HUDEP-2 (cell line): ENCODE measurements at regions not wholly inside any gene's neighbourhood (a gene's known extent, or its start where the extent isn't known, plus 50 kb on each side); places are given as distances from the start of the nearest gene placed in this dataset.

Experiments used
- DNase-seq, 76 experiments: peaks; one replicate each; lab custom pipeline; 2025; ENCODE audit not compliant: unreplicated experiment in 76 of 76; lab: John Stamatoyannopoulos, UW

DNA sequence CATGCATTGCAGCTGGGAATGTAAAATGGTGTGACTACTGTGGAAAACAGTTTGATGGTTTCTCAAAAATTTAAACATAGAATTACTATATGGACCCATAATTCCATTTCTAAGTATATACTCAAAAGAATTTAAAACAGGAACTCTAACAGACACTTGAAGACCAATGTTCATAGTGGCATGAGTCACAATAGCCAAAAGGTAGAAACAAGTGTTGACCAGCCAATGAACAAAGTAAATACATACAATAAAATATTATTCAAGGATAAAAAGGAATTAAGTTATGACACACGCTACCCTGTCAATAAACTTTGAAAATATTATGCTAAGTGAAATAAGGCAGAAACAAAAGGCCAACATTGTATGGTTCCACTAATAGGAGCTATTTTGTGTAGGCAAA, 357.4 kb upstream of the IL12A start:
- DNase-seq = no peak

DNA sequence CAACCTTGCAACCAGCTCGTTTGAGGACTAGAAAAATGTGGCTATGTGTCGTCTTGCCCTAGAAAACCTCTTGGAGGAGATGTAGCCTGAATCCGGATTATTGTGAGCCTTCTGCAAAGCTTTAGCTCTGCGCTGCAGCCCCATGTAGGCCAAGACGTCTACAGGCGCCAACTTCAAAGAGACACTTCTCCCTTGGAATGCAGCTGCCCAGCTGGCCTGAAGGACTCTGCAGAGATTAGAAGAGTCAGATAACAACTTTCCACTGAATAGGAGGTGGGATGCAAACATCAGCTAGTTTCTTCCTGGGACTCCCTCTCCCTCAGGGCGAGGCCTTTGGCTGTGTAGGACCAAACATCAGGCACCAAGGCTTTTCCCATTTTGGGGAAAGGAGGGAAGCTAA, 356.5 kb upstream of the IL12A start:
- DNase-seq = no peak

DNA sequence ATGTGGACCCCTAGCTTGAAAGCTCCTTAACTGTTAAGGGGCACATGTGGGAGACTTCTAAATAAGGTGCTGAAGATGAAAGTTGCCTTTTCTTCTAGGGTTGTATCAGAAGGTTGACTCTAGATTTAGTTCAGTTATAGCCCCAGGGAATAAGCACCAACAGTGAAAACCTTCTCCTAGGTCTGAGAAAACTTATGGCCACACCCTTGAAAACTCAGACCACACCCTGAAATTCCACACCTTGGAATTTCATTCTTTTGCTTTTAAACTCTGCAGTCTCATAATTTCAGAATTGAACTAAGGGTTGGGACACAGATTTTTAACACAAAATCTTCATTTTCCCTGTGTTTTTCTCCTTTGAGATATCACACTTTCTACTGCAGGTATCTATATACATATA, 355.8 kb upstream of the IL12A start:
- DNase-seq = no peak

DNA sequence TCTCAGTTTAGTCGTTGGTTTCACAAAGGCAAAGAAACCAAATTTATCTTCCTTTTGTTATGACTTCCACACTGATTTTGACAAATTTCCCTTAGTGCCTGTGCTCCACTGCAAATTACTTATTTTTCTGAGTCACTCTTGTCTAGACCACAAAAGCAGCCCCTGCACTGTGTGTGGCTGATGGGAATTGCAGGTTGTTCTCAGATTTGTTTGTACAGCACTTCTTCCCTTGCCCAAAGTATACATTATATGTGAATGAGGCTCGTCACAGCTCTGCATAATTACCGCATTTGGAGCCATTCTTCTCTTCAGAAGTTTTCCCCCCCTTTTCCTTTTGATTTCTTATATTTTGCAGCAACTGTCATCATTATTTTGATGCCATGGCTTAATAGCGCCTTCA, 354.2 kb upstream of the IL12A start:
- DNase-seq = no peak

DNA sequence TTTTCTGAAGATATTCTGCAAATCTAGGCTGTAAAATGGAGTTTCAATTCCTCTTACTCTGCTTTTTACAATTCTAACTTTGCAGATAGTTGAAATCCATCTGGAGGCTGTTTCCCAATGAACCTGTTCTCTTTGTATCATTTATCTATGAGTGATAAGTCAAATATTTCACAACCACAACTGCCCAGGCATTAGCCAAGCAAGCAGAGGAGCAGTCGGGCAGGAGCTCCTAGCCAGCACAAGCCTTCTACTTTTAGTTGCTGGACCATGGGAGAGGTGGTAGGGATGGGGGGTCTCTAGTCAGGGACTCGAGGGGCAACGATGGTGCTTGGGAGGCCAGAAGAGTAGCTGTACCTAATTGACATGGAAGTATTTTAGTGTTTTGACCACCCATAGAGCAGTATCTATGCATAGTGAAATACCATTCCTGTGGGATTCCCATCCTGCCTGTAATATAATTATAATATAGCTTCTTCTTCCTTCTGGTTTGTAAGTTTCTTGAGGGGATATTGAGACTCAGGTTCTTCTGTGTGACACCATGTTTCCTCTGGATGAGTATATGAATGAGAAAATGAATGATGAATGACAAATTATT, 353.5 kb upstream of the IL12A start:
- no peak for DNase-seq

DNA sequence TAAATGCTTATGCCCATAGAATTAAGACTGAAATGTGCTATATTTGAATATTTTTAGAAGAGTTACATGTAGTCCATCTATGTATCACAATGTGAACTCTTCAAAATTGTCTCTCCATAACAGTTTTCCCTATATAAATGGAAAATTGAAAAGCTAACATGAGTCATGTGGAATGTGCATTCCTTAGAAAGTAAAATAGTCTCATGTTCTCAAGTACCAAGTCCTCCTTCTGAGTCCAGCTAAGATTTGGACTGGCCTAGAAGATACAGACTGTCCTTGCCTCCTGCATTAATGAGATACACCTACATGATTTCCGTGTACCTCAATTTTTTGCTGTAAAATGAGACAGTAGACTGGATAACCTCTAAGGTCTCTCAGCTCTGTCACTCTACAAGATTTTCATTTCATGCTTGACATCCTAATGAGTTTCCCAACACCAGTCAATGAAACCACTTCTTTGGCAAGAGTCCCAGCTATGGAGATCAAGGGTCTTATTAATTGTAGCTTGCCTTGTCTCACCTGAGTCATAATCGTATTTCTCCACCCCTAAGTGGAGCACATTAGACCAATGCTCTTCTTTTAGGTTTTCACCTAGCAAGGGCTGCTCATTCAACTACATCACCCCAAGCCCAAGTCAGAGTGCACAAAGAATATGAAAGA, 350.6 kb upstream of the IL12A start:
- DNase-seq = no peak

DNA sequence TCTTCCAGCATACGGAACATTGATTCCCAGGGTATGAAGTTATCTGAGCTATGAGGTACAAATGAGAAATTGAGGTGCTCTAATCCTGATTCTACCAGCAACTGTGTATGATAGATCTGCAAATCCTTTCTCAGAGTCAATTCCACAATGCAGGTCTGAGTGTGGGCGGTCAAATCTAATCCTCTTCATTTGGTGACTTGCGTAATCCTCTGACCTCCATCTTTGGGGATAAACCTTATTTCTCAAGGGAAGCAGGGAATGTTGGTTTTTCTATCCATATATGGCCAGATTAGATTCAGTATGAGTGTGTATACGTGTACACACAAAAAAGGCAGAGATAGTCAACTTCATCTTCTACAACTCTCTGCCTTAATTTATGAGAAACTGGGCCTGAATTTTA, 348.4 kb upstream of the IL12A start:
- no peak for DNase-seq

DNA sequence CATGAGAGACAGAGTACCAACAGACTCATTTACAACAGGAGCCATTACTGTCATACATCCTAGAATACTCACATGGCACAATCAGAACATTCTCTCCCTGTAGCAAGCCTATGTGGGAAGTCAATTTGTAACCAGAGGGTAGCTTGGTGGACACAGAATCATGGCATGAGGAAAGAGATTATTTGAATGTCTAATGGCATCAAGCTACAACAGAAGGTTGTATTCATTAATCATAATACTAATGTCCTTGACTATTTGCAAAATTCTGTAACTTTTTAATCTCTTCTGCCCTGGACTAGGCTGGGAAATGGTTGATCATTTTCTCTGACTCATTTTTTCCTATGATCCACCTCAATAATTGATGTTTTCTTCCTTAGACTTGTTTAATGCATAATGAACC, 345.2 kb upstream of the IL12A start:
- DNase-seq = no peak

DNA sequence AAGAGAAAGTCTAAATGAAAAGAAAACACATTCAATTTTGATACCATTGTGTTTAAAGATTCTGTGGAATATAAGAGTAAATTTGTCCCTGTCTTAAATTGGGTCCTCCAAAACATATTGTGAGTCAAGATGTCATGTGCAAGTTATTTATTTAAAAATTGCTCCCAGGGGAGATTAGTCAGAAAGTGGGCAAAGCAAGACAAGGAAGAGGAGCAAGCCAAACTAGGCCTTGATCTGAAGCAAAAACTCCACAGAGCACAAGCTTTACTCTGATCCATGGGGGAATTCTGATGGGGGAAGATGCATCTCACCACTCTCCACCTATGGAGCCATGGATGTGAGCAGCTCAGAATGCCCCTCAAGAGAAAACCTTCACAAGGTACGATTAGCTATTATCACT, 342.8 kb upstream of the IL12A start:
- DNase-seq = no peak

DNA sequence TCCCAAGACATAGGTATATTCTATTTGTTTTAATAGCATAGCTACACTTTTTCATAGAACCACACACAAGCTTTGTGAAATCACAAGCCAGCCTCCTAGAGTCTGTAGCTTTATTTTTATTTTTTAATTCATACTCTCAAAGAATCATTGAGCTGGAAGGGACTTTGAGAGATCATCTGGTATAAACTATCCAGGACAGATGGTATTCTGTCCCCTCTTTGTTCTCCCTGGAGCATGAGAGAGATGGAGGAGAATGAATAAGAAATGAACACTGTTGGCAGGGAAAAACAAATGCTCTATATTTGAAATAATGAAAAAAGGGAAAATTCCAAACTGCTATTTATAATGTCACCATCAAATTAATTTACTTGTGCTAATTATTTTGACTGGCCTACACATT, 338.7 kb upstream of the IL12A start:
- no peak for DNase-seq

DNA sequence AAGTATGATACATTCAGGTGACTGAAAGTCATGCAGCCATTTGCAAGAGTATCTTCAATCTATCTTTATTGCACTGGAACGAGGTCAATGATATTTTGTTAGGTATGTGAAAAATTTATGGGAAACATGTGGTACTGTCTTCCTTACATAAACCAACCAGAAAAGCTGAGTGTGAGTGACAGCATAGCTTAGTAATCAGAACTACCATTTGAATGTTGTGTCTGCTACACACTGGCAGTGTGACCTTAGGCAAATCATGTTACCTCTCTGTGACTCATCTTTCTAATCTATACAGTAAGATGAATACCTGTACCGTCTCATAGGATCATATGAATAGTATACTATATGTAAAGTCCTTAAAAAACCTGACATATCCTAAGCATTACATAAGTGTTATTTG, 337.9 kb upstream of the IL12A start:
- no peak for DNase-seq

DNA sequence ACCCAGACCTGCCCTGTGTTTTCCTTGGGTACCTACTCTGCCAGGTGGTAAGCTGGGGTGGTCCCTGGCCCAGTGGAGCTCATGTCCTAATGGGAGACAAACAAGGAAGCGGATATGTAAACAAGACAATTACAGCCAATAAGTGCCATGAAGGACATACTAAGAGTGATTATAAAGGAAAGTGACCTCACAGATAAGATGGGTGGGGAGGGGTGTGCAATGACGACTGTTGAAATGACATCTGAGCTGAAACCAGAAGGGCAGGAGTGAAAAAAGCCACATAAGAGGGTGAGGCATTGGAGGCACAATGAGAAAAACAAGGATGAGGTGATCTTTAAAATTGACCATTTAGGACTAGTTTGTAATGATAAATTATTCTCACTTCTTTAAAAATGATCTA, 336.2 kb upstream of the IL12A start:
- DNase-seq = peak in 4 of 76 experiments; percentile 3 to 13 (median 6)

DNA sequence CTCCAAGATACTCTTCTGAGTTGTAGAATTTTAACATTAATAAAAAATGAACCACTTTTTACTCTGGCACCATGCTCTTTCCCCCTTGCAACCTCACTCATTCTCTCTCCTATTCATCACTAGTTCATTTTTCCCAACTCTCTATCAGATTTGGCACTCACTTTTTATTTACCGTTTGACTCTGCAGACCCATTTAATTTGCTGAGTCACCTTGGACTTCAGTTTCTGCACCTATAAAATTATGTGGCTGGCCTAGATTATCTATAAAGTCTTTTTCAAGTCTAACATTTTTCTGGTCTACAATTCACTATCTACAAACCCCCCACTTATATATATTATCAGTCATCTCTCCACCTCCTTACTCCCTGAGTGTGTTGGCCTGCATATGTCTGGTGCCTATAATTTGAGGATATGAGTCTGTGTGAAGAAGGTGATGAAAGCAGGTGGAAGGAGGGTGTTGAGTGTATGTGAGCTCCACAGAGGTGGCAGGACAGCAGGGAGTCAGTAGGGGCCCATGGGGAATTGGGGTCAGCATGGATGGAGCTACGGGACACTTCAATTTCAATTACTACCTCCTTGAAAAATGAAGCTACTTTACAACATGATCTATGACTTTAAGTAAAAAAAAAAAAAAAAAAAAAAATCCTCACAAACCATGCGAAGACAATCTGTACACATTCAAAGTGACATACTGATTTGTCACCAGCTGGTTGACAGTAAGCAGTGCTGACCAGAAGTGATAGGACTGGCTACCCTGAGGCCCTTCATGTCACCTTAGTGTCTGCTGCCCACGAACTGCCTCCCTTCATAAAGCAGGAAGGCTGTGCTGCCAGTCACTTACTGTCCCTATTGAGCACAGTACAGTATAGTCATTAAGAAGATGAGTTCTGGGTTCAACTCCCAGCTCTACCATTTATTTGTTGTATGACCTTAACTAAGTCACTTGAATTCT, 334.2 kb upstream of the IL12A start:
- DNase-seq = no peak

DNA sequence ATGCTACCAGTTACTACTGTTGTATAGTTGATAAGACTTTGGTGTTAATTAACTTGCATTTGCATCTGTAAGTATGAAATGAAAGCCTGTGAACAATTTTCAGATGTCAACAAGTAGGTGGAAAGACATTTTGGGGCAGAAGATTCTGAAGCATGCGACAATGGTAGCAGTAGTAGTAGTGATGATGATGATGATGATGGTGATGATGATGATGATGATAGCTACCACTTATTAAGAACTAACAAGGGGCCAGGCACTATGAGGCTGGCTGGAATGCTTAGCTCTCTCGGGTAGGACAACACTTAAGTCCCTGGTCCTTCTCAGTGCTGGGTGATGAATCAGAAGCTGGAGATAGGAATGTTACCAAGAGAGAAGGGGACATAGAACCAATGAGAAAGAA, 333.4 kb upstream of the IL12A start:
- no peak for DNase-seq

DNA sequence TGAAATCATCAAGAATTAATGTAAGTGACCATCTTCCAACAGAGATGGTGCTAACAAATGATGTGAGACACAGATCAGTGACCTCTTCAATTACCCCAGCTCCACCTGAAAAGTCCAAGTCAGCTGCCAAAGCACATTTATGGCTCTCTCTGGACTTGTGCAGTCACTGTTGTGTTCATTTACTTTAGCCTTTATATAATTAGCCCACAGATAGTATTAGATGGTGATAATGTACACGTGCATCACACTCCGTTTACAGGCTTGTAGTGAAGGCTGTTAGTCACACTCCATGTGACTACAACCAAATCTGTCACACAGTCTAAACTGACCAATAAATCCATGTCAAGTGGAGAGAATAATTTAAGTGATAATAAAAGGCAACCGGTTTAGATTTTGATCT, 331.5 kb upstream of the IL12A start:
- DNase-seq = no peak

DNA sequence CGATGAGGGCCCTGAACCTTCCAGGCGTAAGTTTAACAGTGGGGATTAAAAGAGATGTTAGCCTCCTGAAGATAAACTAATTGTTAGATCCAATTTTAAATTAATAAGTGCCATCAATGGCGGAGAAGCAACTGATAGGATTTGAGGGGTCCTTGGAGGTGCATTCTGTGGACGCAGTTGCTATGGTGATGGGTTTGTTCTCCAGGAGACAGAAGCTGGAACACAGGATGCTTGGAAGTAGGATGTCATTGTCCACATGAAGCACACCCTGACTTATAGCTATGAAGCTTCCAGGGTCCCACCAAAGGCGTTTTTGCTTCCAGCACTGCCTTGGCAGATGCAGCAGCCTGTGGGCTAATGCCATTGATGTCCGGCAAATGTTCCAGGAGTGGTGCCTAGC, 331.0 kb upstream of the IL12A start:
- no peak for DNase-seq

DNA sequence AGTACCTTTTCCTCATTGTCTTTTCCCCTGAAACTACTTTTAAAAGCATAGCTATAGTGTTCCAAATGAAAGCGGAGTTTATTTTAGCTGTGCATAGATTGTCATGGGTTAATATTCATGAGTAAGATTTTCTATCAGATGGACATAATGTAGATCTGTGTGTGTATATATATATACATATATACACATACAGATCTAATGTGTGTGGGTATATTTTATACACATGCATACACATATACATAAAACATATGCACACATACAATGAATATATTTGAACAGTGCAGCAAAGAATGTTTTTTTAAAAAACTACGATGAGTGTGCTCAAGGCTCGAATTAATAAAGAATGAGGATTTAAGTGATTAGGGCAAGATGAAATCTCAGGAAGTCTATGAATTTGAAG, 328.3 kb upstream of the IL12A start:
- no peak for DNase-seq

DNA sequence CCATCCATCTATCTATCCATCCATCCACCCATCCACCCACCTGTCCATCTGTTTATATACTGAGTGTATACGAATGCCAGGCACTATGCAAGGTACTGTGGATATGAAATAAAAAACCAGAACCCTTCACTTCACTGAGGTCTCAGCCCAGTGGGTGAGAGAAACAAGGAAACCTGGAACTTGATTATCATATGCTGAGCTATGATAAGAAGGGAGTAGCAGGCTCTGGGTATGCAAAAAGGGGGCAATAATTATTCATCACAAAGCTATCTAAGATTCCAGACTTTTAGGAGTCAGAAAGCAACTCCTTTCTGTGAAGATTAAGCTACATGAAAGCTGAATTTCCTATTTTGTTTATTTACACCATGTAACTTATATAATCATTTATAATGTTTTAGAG, 327.7 kb upstream of the IL12A start:
- no peak for DNase-seq

DNA sequence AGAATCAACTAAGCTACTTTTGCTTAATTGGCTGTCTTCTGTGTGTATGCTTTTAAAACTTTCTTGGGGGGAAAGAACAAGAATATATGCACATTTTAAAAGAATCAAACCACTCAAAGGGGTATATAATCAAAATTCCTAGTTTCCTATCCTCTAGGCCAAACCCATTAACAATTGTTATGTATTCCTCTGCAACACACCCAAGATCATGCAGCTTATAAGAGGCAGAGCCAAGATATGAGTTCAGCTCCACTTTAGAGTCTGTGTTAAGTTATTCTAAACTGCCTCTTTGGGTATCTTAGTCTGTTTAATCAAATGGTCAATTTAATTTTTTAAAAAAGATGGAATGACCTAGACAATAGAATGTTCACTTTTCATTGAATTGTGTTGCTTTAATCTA, 326.1 kb upstream of the IL12A start:
- no peak for DNase-seq

DNA sequence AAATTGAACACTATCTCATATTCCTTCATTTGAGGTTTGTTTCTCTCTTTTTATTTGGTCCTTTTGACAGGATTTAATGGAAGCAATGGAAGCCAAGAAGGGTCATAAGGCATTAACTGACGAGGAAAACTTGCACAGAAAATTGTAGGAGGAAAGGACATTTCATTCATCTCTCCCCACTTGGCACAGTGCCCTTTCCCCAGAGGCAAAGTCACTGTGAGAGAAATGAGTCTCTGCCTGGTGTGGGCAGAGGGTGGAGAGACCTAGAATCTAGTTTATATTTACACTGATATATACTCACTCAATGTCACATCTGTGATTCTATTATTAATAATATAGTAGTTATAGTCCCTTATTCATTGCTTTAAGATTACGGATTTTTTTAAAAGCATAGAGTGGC, 324.6 kb upstream of the IL12A start:
- DNase-seq = no peak

DNA sequence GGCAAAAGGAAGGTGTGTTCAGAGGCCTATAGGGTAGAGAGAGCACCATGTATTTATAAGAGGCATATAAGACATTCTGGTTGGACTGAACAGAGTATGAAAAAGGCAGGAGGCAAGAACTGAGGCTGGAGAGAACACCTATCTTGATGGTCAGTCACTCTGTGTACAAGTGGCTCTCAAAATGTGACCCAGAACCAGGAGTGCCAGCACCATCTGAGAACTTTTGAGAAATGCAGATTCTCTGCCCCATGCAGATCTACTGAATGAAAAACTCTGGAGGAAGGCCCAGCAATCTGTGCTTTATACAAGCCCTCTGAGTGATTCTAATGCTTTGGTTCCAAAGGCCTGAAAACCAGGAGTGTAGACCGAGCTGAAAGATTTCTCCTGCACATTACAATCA, 324.0 kb upstream of the IL12A start:
- no peak for DNase-seq

DNA sequence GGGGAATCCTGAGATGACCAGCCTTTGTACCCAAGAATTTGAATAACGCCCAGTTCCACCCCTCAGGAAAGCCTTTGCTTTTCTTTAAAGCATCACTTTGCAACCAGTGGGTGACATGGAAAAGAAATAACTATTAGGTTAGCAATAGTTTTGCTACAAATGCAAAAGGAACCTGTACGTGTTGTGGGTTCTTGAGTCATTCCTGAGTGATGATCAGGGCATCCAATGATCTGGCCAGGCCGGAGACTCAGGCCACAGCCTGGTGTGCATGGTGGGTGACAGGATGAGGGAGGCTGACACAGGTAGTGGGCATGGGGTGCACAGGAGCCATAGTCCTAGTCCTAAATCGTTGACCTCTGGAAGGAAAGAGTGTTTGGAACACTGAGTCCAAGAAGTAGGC, 321.4 kb upstream of the IL12A start:
- no peak for DNase-seq
